H9 (cell line): ENCODE measurements at regions not wholly inside any gene's neighbourhood (a gene's known extent, or its start where the extent isn't known, plus 50 kb on each side); places are given as distances from the start of the nearest gene placed in this dataset.

Experiments
- DNase-seq: peaks from one replicate; pipeline ENCODE4 v3.0.0-alpha.2; 2017
- H2AFZ ChIP-seq: one replicate; pipeline ENCODE4 v1.6.1; 2013; ENCODE audit warnings: mild to moderate bottlenecking, low read length, control low read depth, moderate library complexity
- H2AK5ac ChIP-seq: 2 replicates; pipeline ENCODE4 v1.6.1; 2013; ENCODE audit warnings: low read length, control low read depth, mixed read lengths; ENCODE audit not compliant: insufficient read length
- H2BK120ac ChIP-seq: one replicate; pipeline ENCODE4 v1.6.1; 2013; ENCODE audit warnings: low read depth, mild to moderate bottlenecking, low read length, control low read depth, inconsistent platforms; ENCODE audit not compliant: poor library complexity, severe bottlenecking
- H2BK12ac ChIP-seq: 2 replicates; pipeline ENCODE4 v1.6.1; 2013; ENCODE audit warnings: low read length, control low read depth, mixed read lengths, low read depth; ENCODE audit not compliant: insufficient read length
- H2BK15ac ChIP-seq: 2 replicates; pipeline ENCODE4 v1.6.1; 2013; ENCODE audit warnings: low read depth, low read length, control low read depth
- H2BK20ac ChIP-seq: one replicate; pipeline ENCODE4 v1.6.1; 2013; ENCODE audit warnings: low read depth, mild to moderate bottlenecking, low read length, control low read depth, inconsistent platforms; ENCODE audit not compliant: poor library complexity, severe bottlenecking
- H2BK5ac ChIP-seq: 2 replicates; pipeline ENCODE4 v1.6.1; 2013; ENCODE audit warnings: low read length, control low read depth, mixed read lengths; ENCODE audit not compliant: insufficient read length
- H3K14ac ChIP-seq: 2 replicates; pipeline ENCODE4 v1.6.1; 2013; ENCODE audit warnings: low read length, control low read depth; ENCODE audit not compliant: insufficient read depth
- H3K18ac ChIP-seq: 2 replicates; pipeline ENCODE4 v1.6.1; 2013; ENCODE audit warnings: low read depth, mild to moderate bottlenecking, mixed read lengths, low read length, control low read depth; ENCODE audit not compliant: insufficient read length
- H3K23ac ChIP-seq: 2 replicates; pipeline ENCODE4 v1.6.1; 2013; ENCODE audit warnings: low read length, control low read depth, mixed read lengths, low read depth; ENCODE audit not compliant: insufficient read length
- H3K23me2 ChIP-seq: 2 replicates; pipeline ENCODE4 v1.6.1; 2013; ENCODE audit warnings: low read depth, mild to moderate bottlenecking, mixed read lengths, low read length, control low read depth; ENCODE audit not compliant: insufficient read length, poor library complexity, severe bottlenecking
- H3K27ac ChIP-seq: 2 replicates; pipeline ENCODE4 v1.5.1; 2013; ENCODE audit warnings: low read length, control low read depth, mixed read lengths, low read depth; ENCODE audit not compliant: insufficient read length
- H3K27me3 ChIP-seq: 2 replicates; pipeline ENCODE4 v1.6.1; 2013; ENCODE audit warnings: low read length, control low read depth, inconsistent platforms; ENCODE audit not compliant: insufficient read depth
- H3K4ac ChIP-seq: 2 replicates; pipeline ENCODE4 v1.6.1; 2013; ENCODE audit warnings: low read depth, mild to moderate bottlenecking, control low read depth, inconsistent platforms, low read length, moderate library complexity
- H3K4me1 ChIP-seq: 2 replicates; pipeline ENCODE4 v1.6.1; 2013; ENCODE audit warnings: low read length, control low read depth, inconsistent platforms; ENCODE audit not compliant: insufficient read depth
- H3K4me2 ChIP-seq: 2 replicates; pipeline ENCODE4 v1.6.1; 2013; ENCODE audit warnings: low read length, control low read depth, mixed read lengths; ENCODE audit not compliant: insufficient read length, insufficient read depth
- H3K56ac ChIP-seq: 2 replicates; pipeline ENCODE4 v1.6.1; 2013; ENCODE audit warnings: low read depth, mild to moderate bottlenecking, mixed read lengths, low read length, control low read depth; ENCODE audit not compliant: insufficient read length
- H3K79me1 ChIP-seq: 2 replicates; pipeline ENCODE4 v1.6.1; 2013; ENCODE audit warnings: low read depth, mild to moderate bottlenecking, moderate library complexity, low read length, control low read depth, inconsistent platforms; ENCODE audit not compliant: insufficient read depth, poor library complexity, severe bottlenecking
- H3K79me2 ChIP-seq: 2 replicates; pipeline ENCODE4 v1.6.1; 2013; ENCODE audit warnings: low read length, control low read depth, inconsistent platforms; ENCODE audit not compliant: insufficient read depth
- H3K9ac ChIP-seq: 2 replicates; pipeline ENCODE4 v1.6.1; 2013; ENCODE audit warnings: low read length, control low read depth, mixed read lengths; ENCODE audit not compliant: insufficient read length; ENCODE audit errors: extremely low read depth
- H3K9me3 ChIP-seq: one replicate; pipeline ENCODE4 v1.6.1; 2013; ENCODE audit warnings: low read depth, low read length, inconsistent platforms; ENCODE audit not compliant: control insufficient read depth
- H3T11ph ChIP-seq: one replicate; pipeline ENCODE4 v1.6.1; 2013; ENCODE audit warnings: mild to moderate bottlenecking, low read length, control low read depth, inconsistent platforms
- H4K20me1 ChIP-seq: one replicate; pipeline ENCODE4 v1.6.1; 2013; ENCODE audit not compliant: control insufficient read depth, insufficient read length, insufficient read depth
- H4K5ac ChIP-seq: 2 replicates; pipeline ENCODE4 v1.6.1; 2013; ENCODE audit warnings: low read depth, mild to moderate bottlenecking, mixed read lengths, low read length, control low read depth; ENCODE audit not compliant: insufficient read length
- H4K8ac ChIP-seq: replicated peaks from 2 replicates; pipeline ENCODE4 v1.6.1; 2013; ENCODE audit warnings: low read length, control low read depth, mixed read lengths, low read depth; ENCODE audit not compliant: insufficient read length
- H4K91ac ChIP-seq: 2 replicates; pipeline ENCODE4 v1.6.1; 2013; ENCODE audit warnings: low read depth, mild to moderate bottlenecking, moderate library complexity, mixed read lengths, low read length, control low read depth; ENCODE audit not compliant: insufficient read length
- H3K27ac Mint-ChIP-seq, 3 experiments: 2 replicates in 2 of 3; 3 replicates in 1 of 3; pipeline ENCODE4 v1.8.0; 2020 to 2021; ENCODE audit warnings: mixed read lengths in 3 of 3, mild to moderate bottlenecking in 1 of 3, moderate library complexity in 1 of 3
- H3K27me3 Mint-ChIP-seq: 2 replicates; pipeline ENCODE4 v1.8.0; 2021; ENCODE audit warnings: low read depth, mild to moderate bottlenecking, moderate library complexity, mixed read lengths
- H3K36me3 Mint-ChIP-seq, 3 experiments: 2 replicates in 2 of 3; 3 replicates in 1 of 3; pipeline ENCODE4 v1.8.0; 2020 to 2021; ENCODE audit warnings: low read depth in 3 of 3, mixed read lengths in 3 of 3; ENCODE audit not compliant: insufficient read depth in 1 of 3
- H3K4me1 Mint-ChIP-seq, 2 experiments: 2 replicates each; pipeline ENCODE4 v1.8.0; 2020; ENCODE audit warnings: mixed read lengths in 2 of 2
- H3K4me3 Mint-ChIP-seq, 2 experiments: 2 replicates in 1 of 2; 3 replicates in 1 of 2; pipeline ENCODE4 v1.8.0; 2020 to 2021; ENCODE audit warnings: mild to moderate bottlenecking in 2 of 2, mixed read lengths in 2 of 2, moderate library complexity in 1 of 2
- H3K9me3 Mint-ChIP-seq, 2 experiments: 2 replicates in 1 of 2; 3 replicates in 1 of 2; pipeline ENCODE4 v1.8.0; 2020; ENCODE audit warnings: mild to moderate bottlenecking in 2 of 2, mixed read lengths in 2 of 2, moderate library complexity in 1 of 2
- whole genome bisulfite sequencing: extraction: QIAGEN DNeasy Blood & Tissue Kit; methylation state at CpG from one replicate; pipeline ENCODE4 v1.1.7; 2013; ENCODE audit warnings: missing lambda C conversion rate, low lambda C conversion rate, mixed read lengths; ENCODE audit not compliant: insufficient read length; ENCODE audit errors: extremely low coverage; 5-methylcytosine and 5-hydroxymethylcytosine counted together
- TF ChIP-seq, protein P1 (sequence below): fragments of 200-600 bp; sonication (generic); conservative IDR thresholded peaks from 3 replicates; pipeline ENCODE4 v1.8.0; 2021; ENCODE audit warnings: antibody characterized with exemption, mild to moderate bottlenecking

DNA sequence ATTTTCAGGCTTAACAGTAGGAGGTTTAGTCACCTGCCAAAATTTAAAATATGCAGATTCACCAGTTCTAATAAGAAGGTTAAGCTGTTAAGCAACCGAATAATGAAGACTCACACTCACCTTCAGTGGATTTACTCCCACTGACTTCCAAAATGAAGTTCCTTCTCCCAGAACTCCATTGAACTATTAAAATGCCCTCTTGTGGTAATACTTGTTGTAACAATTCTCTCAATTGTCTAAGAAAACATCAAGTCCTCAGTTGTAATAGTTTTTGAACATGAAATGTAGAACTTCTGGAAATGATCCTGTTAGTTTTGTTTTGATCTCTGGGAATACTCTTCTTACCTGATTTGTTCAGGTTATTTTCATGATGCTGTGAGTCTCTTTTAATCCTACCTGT is 522.0 kb upstream of the ATXN8OS start:
- no peak overlapping the region for H4K8ac ChIP-seq
- H3K4me3 Mint-ChIP-seq: no peak overlapping the region
- H3K36me3 Mint-ChIP-seq: no peaks in the 10 kb centered on the region; a peak in 1 of 7 replicates
- H3K27me3 Mint-ChIP-seq: no peaks in the 10 kb centered on the region
- no CpG with 5 or more reads among the region's 1 CpG for whole genome bisulfite sequencing
- H3K27ac ChIP-seq: no peak overlapping the region
- TF ChIP-seq, protein P1, sequence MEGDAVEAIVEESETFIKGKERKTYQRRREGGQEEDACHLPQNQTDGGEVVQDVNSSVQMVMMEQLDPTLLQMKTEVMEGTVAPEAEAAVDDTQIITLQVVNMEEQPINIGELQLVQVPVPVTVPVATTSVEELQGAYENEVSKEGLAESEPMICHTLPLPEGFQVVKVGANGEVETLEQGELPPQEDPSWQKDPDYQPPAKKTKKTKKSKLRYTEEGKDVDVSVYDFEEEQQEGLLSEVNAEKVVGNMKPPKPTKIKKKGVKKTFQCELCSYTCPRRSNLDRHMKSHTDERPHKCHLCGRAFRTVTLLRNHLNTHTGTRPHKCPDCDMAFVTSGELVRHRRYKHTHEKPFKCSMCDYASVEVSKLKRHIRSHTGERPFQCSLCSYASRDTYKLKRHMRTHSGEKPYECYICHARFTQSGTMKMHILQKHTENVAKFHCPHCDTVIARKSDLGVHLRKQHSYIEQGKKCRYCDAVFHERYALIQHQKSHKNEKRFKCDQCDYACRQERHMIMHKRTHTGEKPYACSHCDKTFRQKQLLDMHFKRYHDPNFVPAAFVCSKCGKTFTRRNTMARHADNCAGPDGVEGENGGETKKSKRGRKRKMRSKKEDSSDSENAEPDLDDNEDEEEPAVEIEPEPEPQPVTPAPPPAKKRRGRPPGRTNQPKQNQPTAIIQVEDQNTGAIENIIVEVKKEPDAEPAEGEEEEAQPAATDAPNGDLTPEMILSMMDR: peak; percentile 58
- H3K4me2 ChIP-seq: no peak overlapping the region
- no peaks in the 10 kb centered on the region for H3K79me2 ChIP-seq
- no peak overlapping the region for H4K91ac ChIP-seq
- no peak overlapping the region for H3T11ph ChIP-seq
- no peak overlapping the region for H2AFZ ChIP-seq
- H4K20me1 ChIP-seq: no peaks in the 10 kb centered on the region
- H3K4me1 ChIP-seq: no peaks in the 10 kb centered on the region; the same call in 1 of the 2 replicates
- H3K14ac ChIP-seq: no peak overlapping the region
- H3K27ac Mint-ChIP-seq: 0 out of 7 replicates have a peak overlapping the region, but pooled peaks of 1 of the 3 experiments have one; percentile 12
- H3K4ac ChIP-seq: no peak overlapping the region
- no peaks in the 10 kb centered on the region for H3K79me1 ChIP-seq
- no peaks in the 10 kb centered on the region for H3K9me3 Mint-ChIP-seq
- H3K4me1 Mint-ChIP-seq: peaks cover 5 to 15% of the 10 kb centered on the region in 2 experiments
- H2BK20ac ChIP-seq: no peak overlapping the region
- no peak overlapping the region for H3K56ac ChIP-seq
- H2BK15ac ChIP-seq: no peak overlapping the region
- no peak overlapping the region for H2AK5ac ChIP-seq
- no peaks in the 10 kb centered on the region; the same call in 1 of the 2 replicates for H3K27me3 ChIP-seq
- no peak for DNase-seq
- H2BK120ac ChIP-seq: no peak overlapping the region
- H3K9me3 ChIP-seq: no peaks in the 10 kb centered on the region
- H4K5ac ChIP-seq: no peak overlapping the region
- no peak overlapping the region for H3K9ac ChIP-seq
- H2BK5ac ChIP-seq: no peak overlapping the region
- H2BK12ac ChIP-seq: no peak overlapping the region
- no peak overlapping the region for H3K23ac ChIP-seq
- H3K23me2 ChIP-seq: no peaks in the 10 kb centered on the region
- no peak overlapping the region for H3K18ac ChIP-seq
